ENCODE measurements at regions not wholly inside any gene's neighbourhood (a gene's known extent, or its start where the extent isn't known, plus 50 kb on each side); places are given as distances from the start of the nearest gene placed in this dataset.
"Not testable (repeated sequence)": the region's sequence is repeated elsewhere in the genome, so short reads cannot be mapped to it uniquely, and the experiment has no call there.

DNA sequence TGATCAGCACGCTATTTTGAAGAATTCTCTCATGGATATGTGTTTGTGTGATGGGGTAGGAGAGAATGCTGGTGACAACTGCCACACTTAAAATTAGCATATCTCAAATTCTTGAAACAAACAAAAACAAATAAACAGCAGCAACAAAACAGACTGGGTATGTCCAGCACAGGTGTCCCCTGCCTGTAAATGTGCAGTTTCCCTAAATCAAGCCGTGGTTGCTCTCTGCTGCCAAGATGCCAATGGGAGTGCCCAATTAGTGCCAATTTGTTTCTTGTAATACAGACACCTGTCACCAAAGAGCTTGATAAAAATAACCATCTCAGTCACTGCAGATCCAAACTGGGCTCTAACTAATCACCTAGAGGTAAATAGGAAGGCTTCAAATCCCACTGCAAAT, 144.2 kb upstream of the SMARCA2 start:
- no peak for DNase-seq (ENCODE audit: low read depth in 2 of 2)

GRCh38 chr9:1871626-1872419, 143.3 kb upstream of the SMARCA2 start:
- no peak for DNase-seq (ENCODE audit: low read depth in 2 of 2)

- no peak for DNase-seq (ENCODE audit: low read depth in 2 of 2)
Observed at GRCh38 chr9:1875251-1875851, 139.8 kb upstream of the SMARCA2 start.

DNA sequence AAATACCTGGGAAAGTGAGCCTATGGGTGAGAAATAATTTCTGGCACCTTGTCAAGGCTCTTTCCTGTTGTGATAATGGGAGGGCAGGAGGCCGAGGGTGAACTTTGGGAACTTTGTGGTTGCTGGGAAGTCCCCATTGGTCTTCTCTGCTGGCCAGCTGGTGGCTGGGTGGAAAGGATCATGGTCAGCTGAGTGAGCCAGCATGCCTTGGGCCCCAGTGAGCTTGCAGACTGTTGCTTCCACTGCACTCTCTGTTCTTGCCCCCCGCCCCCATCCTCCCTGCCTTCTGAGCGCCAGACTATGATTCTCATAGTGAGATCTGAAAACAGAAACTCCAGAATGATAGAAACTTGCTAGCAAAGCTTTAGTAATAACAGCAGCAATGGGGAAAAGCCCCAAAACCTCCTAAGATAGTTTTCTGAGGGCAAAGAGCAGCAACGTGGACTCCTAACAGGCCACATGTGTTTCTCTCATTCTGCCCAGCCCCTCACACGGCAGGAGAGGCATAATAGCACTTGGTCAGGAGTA, 139.2 kb upstream of the SMARCA2 start:
- no peak for DNase-seq (ENCODE audit: low read depth in 2 of 2)

DNA sequence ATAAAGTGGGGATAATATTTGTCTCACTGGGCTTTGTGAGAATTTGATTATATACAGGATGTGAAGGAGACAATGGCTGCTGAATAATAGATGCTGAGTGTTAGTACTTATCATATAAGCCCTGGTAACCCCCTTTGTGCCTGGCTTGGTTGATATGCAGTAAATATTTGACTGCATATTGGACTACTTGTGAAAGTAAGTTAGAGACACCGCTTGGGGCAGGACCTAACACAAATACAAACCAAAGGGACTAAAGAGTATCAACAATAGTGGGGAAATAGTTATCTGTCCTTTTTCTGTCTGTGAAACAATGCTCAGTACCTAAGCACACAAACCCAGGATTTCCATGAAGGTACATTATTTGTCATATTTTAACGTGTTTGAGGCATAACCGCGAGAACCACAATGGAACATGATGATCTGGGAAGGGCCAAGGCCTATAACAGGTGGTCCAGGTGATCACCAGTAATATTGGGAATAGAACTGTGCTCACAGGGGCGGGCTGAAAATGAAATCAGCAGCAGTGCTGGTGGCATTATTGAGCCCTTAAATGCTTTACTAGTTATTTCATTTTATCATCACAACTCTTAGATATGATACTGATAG, 138.2 kb upstream of the SMARCA2 start:
- no peak for DNase-seq (ENCODE audit: low read depth in 2 of 2)

DNA sequence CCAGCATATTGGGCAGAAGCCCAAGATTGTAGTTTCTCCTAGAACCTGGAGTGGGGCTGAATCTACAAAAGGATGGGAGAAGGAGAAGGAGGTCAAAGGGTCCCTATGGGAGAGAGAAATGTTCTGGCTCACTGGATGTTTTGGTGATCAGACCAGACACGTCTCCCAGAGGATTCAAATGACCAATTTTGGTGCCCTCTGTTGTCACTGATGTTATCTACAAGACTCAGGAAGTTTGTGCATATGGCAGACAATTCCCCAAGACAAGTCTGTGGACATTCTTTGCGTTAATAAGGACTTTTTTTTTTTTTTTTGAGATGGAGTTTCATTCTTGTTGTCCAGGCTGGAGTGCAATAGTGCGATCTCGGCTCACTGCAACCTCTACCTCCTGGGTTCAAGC, 137.2 kb upstream of the SMARCA2 start:
- no peak for DNase-seq (ENCODE audit: low read depth in 2 of 2)

- DNase-seq (ENCODE audit: low read depth in 2 of 2) = no peak
Observed at GRCh38 chr9:1878811-1879210, 136.3 kb upstream of the SMARCA2 start.

- DNase-seq (ENCODE audit: low read depth in 2 of 2) = no peak
Observed at GRCh38 chr9:1879501-1879900, 135.6 kb upstream of the SMARCA2 start.

- DNase-seq (ENCODE audit: low read depth in 2 of 2) = no peak
Observed at GRCh38 chr9:1880038-1880565, 135.0 kb upstream of the SMARCA2 start.

DNA sequence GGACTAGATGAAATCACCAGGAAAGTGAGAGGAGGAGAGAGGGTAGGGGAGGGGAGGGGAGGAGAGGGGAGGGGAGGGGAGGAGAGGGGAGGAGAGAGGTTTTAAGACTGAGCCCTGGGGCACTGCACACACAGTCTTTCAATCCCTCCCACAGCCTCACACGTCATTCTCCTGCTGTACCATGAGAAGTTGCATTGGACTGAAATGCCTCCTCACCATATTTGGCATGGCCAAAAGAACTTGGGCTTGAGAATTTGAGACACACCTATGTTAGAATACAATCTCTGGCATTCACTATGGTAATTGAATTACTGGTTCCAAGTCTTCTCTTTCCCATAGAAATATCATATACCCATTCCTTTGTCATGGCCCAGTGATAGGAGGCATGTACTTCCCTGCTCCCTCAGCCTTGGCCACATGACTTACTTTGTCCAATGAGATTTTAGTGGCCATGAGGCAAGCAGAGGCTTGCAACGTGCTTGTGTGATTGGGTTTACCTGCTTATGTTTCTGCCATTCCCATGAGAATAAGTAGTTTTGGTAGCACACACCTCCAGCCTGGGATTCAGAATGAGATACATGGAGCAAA, 133.3 kb upstream of the SMARCA2 start:
- DNase-seq (ENCODE audit: low read depth in 2 of 2) = no peak

GRCh38 chr9:1882711-1883403, 132.3 kb upstream of the SMARCA2 start:
- DNase-seq (ENCODE audit: low read depth in 2 of 2) = no peak

- no peak for DNase-seq (ENCODE audit: low read depth in 2 of 2)
Observed at GRCh38 chr9:1890201-1890600, 124.9 kb upstream of the SMARCA2 start.

DNA sequence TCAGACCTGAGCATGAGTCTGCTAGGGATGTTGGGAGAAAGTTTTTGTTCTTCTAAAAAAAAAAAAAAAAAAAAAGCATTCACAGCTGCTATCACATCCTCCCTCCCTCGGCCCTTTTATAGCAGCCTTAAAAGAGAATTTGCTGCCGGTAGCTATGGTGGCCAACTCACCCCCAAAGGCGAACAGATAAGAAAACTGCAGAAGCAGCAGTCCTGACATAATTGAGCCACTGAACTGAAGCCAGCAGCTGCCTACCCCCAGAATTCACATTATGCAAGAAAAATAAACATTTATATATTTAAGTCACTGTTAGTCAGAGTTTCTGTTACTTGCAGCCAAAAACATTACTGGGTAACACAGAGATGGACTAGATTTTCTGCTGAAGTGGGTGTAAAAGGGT, 124.3 kb upstream of the SMARCA2 start:
- DNase-seq (ENCODE audit: low read depth in 2 of 2) = no peak

DNA sequence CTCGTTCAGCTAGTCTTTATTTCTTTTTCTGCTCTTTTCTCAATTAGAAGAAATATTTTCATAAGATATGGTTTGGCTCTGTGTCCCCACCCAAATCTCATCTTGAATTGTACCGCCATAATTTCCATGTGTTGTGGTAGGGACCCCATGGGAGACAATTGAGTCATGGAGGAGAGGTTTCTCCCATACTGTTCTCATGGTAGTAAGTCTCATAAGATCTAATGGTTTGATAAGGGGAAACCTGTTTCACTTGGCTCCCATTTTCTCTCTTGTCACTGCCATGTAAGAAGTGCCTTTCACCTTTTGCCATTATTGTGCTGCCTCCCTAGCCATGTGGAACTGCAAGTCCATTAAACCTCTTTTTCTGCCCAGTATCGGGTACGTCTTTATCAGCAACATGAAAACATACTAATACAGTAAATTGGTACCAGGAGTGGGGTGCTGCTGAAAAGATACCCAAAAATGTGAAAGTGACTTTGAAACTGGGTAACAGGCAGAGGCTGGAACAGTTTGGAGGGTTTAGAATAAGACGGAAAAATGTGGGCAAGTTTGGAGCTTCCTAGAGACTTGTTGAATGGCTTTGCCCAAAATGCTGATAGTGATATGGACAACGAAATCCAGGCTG, 112.0 kb upstream of the SMARCA2 start:
- not testable (repeated sequence) for DNase-seq (ENCODE audit: low read depth in 2 of 2)

GRCh38 chr9:1907465-1907864, 107.7 kb upstream of the SMARCA2 start:
- no peak for DNase-seq (ENCODE audit: low read depth in 2 of 2)

- no peak for DNase-seq (ENCODE audit: low read depth in 2 of 2)
Observed at GRCh38 chr9:1909322-1909721, 105.8 kb upstream of the SMARCA2 start.

GRCh38 chr9:1910269-1910811, 104.8 kb upstream of the SMARCA2 start:
- DNase-seq (ENCODE audit: low read depth in 2 of 2) = no peak

DNA sequence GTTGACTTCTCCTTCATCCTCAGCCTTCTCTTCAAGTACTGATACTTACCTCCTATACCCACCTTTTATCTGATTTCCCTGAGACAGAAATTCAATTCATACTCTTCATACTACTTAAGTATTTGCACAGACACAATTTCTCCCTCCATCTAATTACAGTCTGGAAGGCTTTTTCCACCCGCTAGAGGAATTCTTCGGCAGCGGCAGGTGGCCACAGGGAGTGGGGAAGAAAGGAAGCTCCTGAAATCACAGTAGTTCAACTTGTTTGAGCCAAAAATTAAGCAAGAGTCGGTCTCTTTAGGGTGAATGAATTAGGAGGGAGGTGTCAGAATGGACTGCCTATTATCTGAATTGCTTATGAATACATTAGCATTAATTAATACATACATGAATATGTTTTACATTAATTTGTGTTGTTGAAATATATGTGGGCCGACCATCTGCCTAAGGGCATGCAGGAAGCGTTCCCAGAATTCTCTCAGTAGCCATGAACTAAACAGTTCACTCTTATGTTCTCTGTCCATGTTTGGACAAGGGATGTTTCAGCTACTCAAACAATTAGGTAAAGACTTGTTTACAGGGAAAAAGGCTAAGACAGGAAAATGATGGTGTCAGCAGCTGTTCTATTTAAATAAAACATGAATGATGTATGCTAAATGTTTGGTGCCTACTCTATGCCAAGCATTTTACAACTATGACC, 101.4 kb upstream of the SMARCA2 start:
- DNase-seq (ENCODE audit: low read depth in 2 of 2) = no peak

DNA sequence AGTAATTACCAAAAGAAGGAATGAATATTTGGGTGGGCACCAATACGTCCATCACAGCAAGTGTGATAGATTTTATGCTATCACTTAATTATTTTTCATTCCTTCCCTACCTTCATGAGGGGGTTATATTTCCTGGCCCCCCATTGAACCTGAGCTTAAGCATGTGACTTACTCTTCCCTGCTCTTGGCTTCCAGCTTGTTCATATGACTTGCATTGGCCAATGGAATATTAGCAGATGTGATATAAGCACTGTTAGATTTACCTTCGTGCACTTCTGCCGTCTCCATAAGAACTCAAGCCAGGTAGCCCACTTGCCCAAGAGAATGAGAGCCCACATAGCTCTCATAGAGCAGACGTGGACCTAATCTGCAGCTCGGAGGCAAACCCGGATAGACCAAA, 99.1 kb upstream of the SMARCA2 start:
- DNase-seq (ENCODE audit: low read depth in 2 of 2) = no peak

- DNase-seq (ENCODE audit: low read depth in 2 of 2) = no peak
Observed at GRCh38 chr9:1916655-1917054, 98.5 kb upstream of the SMARCA2 start.
